Transverse colon (tissue), 4 donors: ENCODE measurements at regions not wholly inside any gene's neighbourhood (a gene's known extent, or its start where the extent isn't known, plus 50 kb on each side); places are given as distances from the start of the nearest gene placed in this dataset.

Experiments used
- DNase-seq: peaks from one replicate; pipeline ENCODE4 v3.0.0-alpha.2; 2019
- H3K27ac ChIP-seq, 4 donors: fragments of 200-600 bp; sonication (generic); 2 replicates each; pipeline ENCODE4 v1.5.1; 2016 to 2018; ENCODE audit warnings: inconsistent platforms in 4 of 4
- H3K27me3 ChIP-seq: fragments of 200-600 bp; sonication (generic); 2 replicates; pipeline ENCODE4 v1.5.1; 2017; ENCODE audit warnings: inconsistent platforms
- H3K36me3 ChIP-seq, 4 donors: fragments of 200-600 bp; sonication (generic); 2 replicates each; pipeline ENCODE4 v1.5.1; 2017 to 2019; ENCODE audit warnings: inconsistent platforms in 4 of 4
- H3K4me1 ChIP-seq, 4 donors: fragments of 200-600 bp; sonication (generic); 2 replicates each; pipeline ENCODE4 v1.5.1; 2017 to 2020; ENCODE audit warnings: inconsistent platforms in 4 of 4
- H3K4me3 ChIP-seq, 4 donors: fragments of 200-600 bp; sonication (generic); 1 replicate in 1 of 4; 2 replicates in 3 of 4; pipeline versions ENCODE4 v1.5.1 to v1.6.1; 2017 to 2019; ENCODE audit warnings: inconsistent platforms in 4 of 4
- H3K9me3 ChIP-seq, 2 donors: fragments of 200-600 bp; sonication (generic); 2 replicates each; pipeline ENCODE4 v1.5.1; 2017 to 2019; ENCODE audit warnings: inconsistent platforms in 2 of 2
- EP300 ChIP-seq: sonication (generic); formaldehyde crosslinking; IDR thresholded peaks from one replicate; pipeline ENCODE4 v1.6.1; 2017; ENCODE audit warnings: antibody characterized with exemption, low read depth
- POLR2A ChIP-seq: fragments of 450-650 bp; IDR thresholded peaks from one replicate; pipeline ENCODE4 v1.6.1; 2016; ENCODE audit warnings: antibody characterized with exemption, mild to moderate bottlenecking, moderate library complexity
- POLR2AphosphoS5 ChIP-seq, 3 donors: sonication (generic); formaldehyde crosslinking; IDR thresholded peaks; one replicate each; pipeline ENCODE4 v1.6.1; 2016; ENCODE audit warnings: antibody characterized with exemption in 3 of 3
- WGBS, 2 donors: methylation state at CpG; one replicate each; pipeline ENCODE4 v1.1.5; 2018; ENCODE audit warnings: low coverage in 1 of 2; 5-methylcytosine and 5-hydroxymethylcytosine counted together
- in situ Hi-C, 4 donors: fragments of 200-750 bp; cut with MboI; loops; one replicate each; pipeline versions ENCODE4 v1.15.0 to v1.15.1; 2017; ENCODE audit warnings: low sequenced_read_pairs in 3 of 4, low pct_ligation_motif_present in 1 of 4, low pct_unique_long_range_greater_than_20kb in 1 of 4
- intact Hi-C: fragments of 100-400 bp; cut with DNase I; formaldehyde crosslinking; loops from one replicate; pipeline ENCODE4 v1.15.1; 2023; ENCODE audit warnings: low total_unique reads
- TF ChIP-seq, protein P1 (sequence below), 5 experiments: fragments of 200-600 bp in 3 of 5; fragments of 450-650 bp in 2 of 5; sonication (generic) in 3 of 5; IDR thresholded peaks; 1 replicate in 2 of 5; 2 replicates in 3 of 5; pipeline ENCODE4 v1.5.1; 2016 to 2017; ENCODE audit warnings: antibody characterized with exemption in 5 of 5, inconsistent platforms in 3 of 5, mild to moderate bottlenecking in 2 of 5, moderate library complexity in 1 of 5

- in situ Hi-C loops, result no loop called here
- DNase-seq, result no peak
- H3K27me3 ChIP-seq, result no peaks in the 10 kb centered on the region
- H3K4me3 ChIP-seq, result no peak overlapping the region
- TF ChIP-seq POLR2A (no peak), POLR2AphosphoS5 (IDR thresholded peaks at IDR 0.05) (no peak), EP300 (no peak)
- TF ChIP-seq, protein P1, sequence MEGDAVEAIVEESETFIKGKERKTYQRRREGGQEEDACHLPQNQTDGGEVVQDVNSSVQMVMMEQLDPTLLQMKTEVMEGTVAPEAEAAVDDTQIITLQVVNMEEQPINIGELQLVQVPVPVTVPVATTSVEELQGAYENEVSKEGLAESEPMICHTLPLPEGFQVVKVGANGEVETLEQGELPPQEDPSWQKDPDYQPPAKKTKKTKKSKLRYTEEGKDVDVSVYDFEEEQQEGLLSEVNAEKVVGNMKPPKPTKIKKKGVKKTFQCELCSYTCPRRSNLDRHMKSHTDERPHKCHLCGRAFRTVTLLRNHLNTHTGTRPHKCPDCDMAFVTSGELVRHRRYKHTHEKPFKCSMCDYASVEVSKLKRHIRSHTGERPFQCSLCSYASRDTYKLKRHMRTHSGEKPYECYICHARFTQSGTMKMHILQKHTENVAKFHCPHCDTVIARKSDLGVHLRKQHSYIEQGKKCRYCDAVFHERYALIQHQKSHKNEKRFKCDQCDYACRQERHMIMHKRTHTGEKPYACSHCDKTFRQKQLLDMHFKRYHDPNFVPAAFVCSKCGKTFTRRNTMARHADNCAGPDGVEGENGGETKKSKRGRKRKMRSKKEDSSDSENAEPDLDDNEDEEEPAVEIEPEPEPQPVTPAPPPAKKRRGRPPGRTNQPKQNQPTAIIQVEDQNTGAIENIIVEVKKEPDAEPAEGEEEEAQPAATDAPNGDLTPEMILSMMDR (IDR thresholded peaks at IDR 0.05), result no peak
- 39 to 45% methylated on average over 2 of the region's 2 CpGs for WGBS, 2 donors
- H3K36me3 ChIP-seq, result no peaks in the 10 kb centered on the region
- no peak overlapping the region for H3K27ac ChIP-seq
- H3K9me3 ChIP-seq, result no peaks in the 10 kb centered on the region
- intact Hi-C loops, result no loop called here
- H3K4me1 ChIP-seq, result no peaks in the 10 kb centered on the region
Measured at GRCh38 chr7:67705850-67706249, 709.2 kb downstream of the TYW1 start.

GRCh38 chr7:67711706-67712105 is 715.1 kb downstream of the TYW1 start:
- no peaks in the 10 kb centered on the region for H3K4me1 ChIP-seq
- 88% methylated on average over 6 of the region's 6 CpGs; no CpG with 5 or more reads in 1 of the 2 donors for WGBS, 2 donors
- H3K4me3 ChIP-seq, result no peak overlapping the region
- no peak overlapping the region for H3K27ac ChIP-seq
- no peak for DNase-seq
- no peaks in the 10 kb centered on the region for H3K36me3 ChIP-seq
- H3K27me3 ChIP-seq, result no peaks in the 10 kb centered on the region
- intact Hi-C loops (no loop called here), in situ Hi-C loops (no loop called here)
- no peaks in the 10 kb centered on the region for H3K9me3 ChIP-seq
- no peak for TF ChIP-seq EP300
- TF ChIP-seq, protein P1 (IDR thresholded peaks at IDR 0.05), result no peak
- no peak for TF ChIP-seq POLR2A
- TF ChIP-seq POLR2AphosphoS5 (IDR thresholded peaks at IDR 0.05), result no peak

- in situ Hi-C loops (no loop called here), intact Hi-C loops (no loop called here)
- no peaks in the 10 kb centered on the region for H3K9me3 ChIP-seq
- 76 to 91% methylated on average over 10 to 13 of the region's 13 CpGs for WGBS, 2 donors
- H3K36me3 ChIP-seq, result no peaks in the 10 kb centered on the region
- H3K4me1 ChIP-seq, result no peaks in the 10 kb centered on the region
- H3K4me3 ChIP-seq, result no peak overlapping the region
- no peak for DNase-seq
- no peaks in the 10 kb centered on the region for H3K27me3 ChIP-seq
- no peak overlapping the region for H3K27ac ChIP-seq
- TF ChIP-seq POLR2AphosphoS5 (IDR thresholded peaks at IDR 0.05) (no peak), EP300 (no peak), POLR2A (no peak)
- TF ChIP-seq, protein P1 (IDR thresholded peaks at IDR 0.05), result no peak
Measured at GRCh38 chr7:67713451-67714056, 716.9 kb downstream of the TYW1 start.

- Histone ChIP-seq H3K9me3 (no peaks in the 10 kb centered on the region), H3K36me3 (no peaks in the 10 kb centered on the region), H3K27me3 (no peaks in the 10 kb centered on the region), H3K27ac (no peak overlapping the region), H3K4me1 (no peaks in the 10 kb centered on the region), H3K4me3 (no peak overlapping the region)
- TF ChIP-seq EP300 (no peak), POLR2A (no peak), POLR2AphosphoS5 (IDR thresholded peaks at IDR 0.05) (no peak)
- TF ChIP-seq, protein P1 (IDR thresholded peaks at IDR 0.05), result no peak
- DNase-seq, result no peak
- intact Hi-C loops, result no loop called here
- WGBS, 2 donors, result 59 to 62% methylated on average over 2 of the region's 2 CpGs
- in situ Hi-C loops, result no loop called here
Measured at GRCh38 chr7:67716729-67717128, 720.1 kb downstream of the TYW1 start.
